ENCODE measurements at regions not wholly inside any gene's neighbourhood (a gene's known extent, or its start where the extent isn't known, plus 50 kb on each side); places are given as distances from the start of the nearest gene placed in this dataset.

DNA sequence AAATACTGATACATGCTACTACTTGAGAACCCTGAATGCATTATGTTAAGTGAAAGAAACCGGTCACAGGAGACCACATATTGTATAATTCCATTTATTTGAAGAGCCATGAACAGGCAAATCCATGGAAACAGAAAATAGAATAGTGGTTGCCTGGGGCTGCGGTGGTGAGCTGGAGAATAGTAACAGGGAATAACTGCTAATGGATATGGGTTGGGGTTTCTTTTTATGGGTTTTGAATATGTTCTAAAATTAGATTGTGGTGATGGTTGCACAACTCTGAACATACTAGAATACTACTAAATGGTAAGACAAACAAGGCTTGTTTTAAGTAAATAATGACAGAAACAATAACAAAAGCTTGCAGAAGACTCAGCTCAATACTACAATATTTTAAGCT is 293.0 kb downstream of the BTG1 start:
- H3F3A ChIP-seq (ENCODE audit: low read length, unreplicated experiment): no peaks in the 10 kb centered on the region
- no peak; the same call in 1 of the 2 replicates for ATAC-seq
- intact Hi-C loops (cut with micrococcal nuclease): no loop called here
- no peak overlapping the region for H3K4me2 ChIP-seq (ENCODE audit: low read length)
- no peaks in the 10 kb centered on the region for H3K27me3 ChIP-seq (ENCODE audit: low read length)
- H3K36me3 ChIP-seq (ENCODE audit: low read depth, low read length): no peaks in the 10 kb centered on the region
- TF ChIP-seq EZH2phosphoT487 (IDR thresholded peaks at IDR 0.05; ENCODE audit: borderline replicate concordance, low read length): no peak
- no peak for TF ChIP-seq EZH2 (IDR thresholded peaks at IDR 0.05; ENCODE audit: low read length, unreplicated experiment)
- TF ChIP-seq, protein P1, sequence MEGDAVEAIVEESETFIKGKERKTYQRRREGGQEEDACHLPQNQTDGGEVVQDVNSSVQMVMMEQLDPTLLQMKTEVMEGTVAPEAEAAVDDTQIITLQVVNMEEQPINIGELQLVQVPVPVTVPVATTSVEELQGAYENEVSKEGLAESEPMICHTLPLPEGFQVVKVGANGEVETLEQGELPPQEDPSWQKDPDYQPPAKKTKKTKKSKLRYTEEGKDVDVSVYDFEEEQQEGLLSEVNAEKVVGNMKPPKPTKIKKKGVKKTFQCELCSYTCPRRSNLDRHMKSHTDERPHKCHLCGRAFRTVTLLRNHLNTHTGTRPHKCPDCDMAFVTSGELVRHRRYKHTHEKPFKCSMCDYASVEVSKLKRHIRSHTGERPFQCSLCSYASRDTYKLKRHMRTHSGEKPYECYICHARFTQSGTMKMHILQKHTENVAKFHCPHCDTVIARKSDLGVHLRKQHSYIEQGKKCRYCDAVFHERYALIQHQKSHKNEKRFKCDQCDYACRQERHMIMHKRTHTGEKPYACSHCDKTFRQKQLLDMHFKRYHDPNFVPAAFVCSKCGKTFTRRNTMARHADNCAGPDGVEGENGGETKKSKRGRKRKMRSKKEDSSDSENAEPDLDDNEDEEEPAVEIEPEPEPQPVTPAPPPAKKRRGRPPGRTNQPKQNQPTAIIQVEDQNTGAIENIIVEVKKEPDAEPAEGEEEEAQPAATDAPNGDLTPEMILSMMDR (conservative IDR thresholded peaks at IDR 0.05; ENCODE audit: low read depth, low read length): no peak
- H3K4me1 ChIP-seq (ENCODE audit: insufficient read depth, low read length): peaks cover 8% of the 10 kb centered on the region
- H4K20me1 ChIP-seq (ENCODE audit: low read length): no peaks in the 10 kb centered on the region
- POLR2A ChIA-PET (ENCODE audit: unreplicated experiment): interaction anchor here (0.6 kb wide), 1 partner anchor 627 kb away, joined by 12 read pairs; no protein-coding TSS in a partner anchor
- no peaks in the 10 kb centered on the region for H3K9me2 ChIP-seq (replicated peaks; ENCODE audit: low read length)
- DNase-seq: peak; percentile 54
- H3K4me3 ChIP-seq (ENCODE audit: low read length): no peak overlapping the region
- H3K9me3 ChIP-seq (ENCODE audit: low read length): no peaks in the 10 kb centered on the region
- CTCF ChIA-PET: interaction anchor here (0.7 kb wide), 1 partner anchor 292 kb away, joined by 3 read pairs; no protein-coding TSS in a partner anchor
- H3K9ac ChIP-seq (ENCODE audit: low read length): no peak overlapping the region
- H3K27ac ChIP-seq (ENCODE audit: low read length): no peak overlapping the region
- H3K79me2 ChIP-seq (ENCODE audit: low read length): no peaks in the 10 kb centered on the region
- no peak overlapping the region for H2AFZ ChIP-seq (ENCODE audit: low read length)
- no TSS peak for BruUV-seq (replicated peaks)

DNA sequence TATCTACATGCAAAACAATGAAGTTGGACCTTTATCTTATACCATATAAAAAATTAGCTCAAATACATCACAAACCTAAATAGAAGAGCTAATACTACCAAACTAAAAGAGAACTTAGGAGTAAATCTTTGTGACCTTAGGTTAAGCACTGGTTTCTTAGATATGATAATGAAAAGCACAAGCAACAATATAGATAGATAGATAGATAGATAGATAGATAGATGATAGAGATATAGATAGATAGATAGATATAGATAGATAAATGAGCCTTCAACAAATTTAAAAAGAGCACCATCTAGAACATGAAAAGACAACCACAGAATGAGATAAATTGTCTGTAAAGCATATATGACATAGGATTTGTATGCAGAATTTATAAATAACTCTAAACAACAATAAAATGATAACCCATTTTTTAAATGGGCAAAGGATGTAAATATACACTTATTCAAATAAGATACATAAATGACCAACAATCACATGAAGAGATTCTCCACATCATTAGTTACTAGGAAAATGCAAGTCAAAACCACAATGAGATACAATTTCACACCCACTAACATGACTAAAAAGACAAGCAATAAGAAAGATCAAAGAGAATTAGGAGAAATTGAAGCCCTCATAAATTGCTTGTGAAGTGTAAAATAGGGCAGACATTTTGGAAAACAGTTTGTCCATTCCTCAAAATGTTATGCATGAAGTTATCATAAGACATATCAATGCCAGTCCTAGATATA is 293.7 kb downstream of the BTG1 start:
- H3K79me2 ChIP-seq (ENCODE audit: low read length): no peaks in the 10 kb centered on the region
- TF ChIP-seq EZH2phosphoT487 (IDR thresholded peaks at IDR 0.05; ENCODE audit: borderline replicate concordance, low read length): no peak
- TF ChIP-seq, protein P1 (conservative IDR thresholded peaks at IDR 0.05; ENCODE audit: low read depth, low read length): no peak
- TF ChIP-seq EZH2 (IDR thresholded peaks at IDR 0.05; ENCODE audit: low read length, unreplicated experiment): no peak
- no peak overlapping the region for H3K4me2 ChIP-seq (ENCODE audit: low read length)
- CTCF ChIA-PET: no interaction called here
- no peaks in the 10 kb centered on the region for H4K20me1 ChIP-seq (ENCODE audit: low read length)
- POLR2A ChIA-PET (ENCODE audit: unreplicated experiment): no interaction called here
- H3K4me3 ChIP-seq (ENCODE audit: low read length): no peak overlapping the region
- no peaks in the 10 kb centered on the region for H3K9me2 ChIP-seq (replicated peaks; ENCODE audit: low read length)
- H3K36me3 ChIP-seq (ENCODE audit: low read depth, low read length): no peaks in the 10 kb centered on the region
- H3K4me1 ChIP-seq (ENCODE audit: insufficient read depth, low read length): peaks cover 8% of the 10 kb centered on the region
- H3K9ac ChIP-seq (ENCODE audit: low read length): no peak overlapping the region
- H3F3A ChIP-seq (ENCODE audit: low read length, unreplicated experiment): no peaks in the 10 kb centered on the region
- DNase-seq: no peak
- BruUV-seq (replicated peaks): no TSS peak
- no peak for ATAC-seq
- no peaks in the 10 kb centered on the region for H3K9me3 ChIP-seq (ENCODE audit: low read length)
- H2AFZ ChIP-seq (ENCODE audit: low read length): no peak overlapping the region
- intact Hi-C loops (cut with micrococcal nuclease): no loop called here
- H3K27me3 ChIP-seq (ENCODE audit: low read length): no peaks in the 10 kb centered on the region
- no peak overlapping the region for H3K27ac ChIP-seq (ENCODE audit: low read length)

DNA sequence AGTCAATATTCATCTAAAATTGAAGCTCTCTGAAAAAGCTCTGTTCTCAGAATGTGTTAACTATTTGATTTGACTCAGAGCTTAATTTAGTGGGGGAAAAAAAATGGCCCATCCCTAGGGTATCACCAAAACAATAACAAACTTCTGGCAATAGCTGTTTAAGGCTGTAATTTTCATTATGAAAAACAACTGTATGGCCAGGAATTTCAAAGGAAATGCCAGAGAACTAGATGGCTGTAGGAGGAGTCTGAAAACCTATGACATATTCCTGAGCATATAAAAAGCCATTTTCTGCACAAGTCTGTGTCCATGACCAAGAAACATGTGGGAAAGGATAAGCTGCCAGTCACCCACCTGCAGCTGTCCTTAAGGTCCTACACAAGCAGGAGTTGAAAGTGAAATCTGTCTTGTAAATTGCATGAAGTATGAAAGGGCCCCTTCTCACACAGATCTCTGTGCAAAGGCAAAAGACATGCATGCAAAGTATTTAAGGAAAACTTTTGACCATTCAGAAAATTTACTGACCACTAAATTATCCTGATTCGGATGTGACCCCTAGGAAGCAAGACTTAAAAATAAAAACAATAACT is 299.1 kb downstream of the BTG1 start:
- no peak for ATAC-seq
- Histone ChIP-seq H3K9ac (ENCODE audit: low read length) (no peak overlapping the region), H3K36me3 (ENCODE audit: low read depth, low read length) (no peaks in the 10 kb centered on the region), H3K9me3 (ENCODE audit: low read length) (no peaks in the 10 kb centered on the region), H3K4me2 (ENCODE audit: low read length) (no peak overlapping the region), H3F3A (ENCODE audit: low read length, unreplicated experiment) (no peaks in the 10 kb centered on the region), H3K79me2 (ENCODE audit: low read length) (no peaks in the 10 kb centered on the region), H3K27ac (ENCODE audit: low read length) (no peak overlapping the region), H3K9me2 (replicated peaks; ENCODE audit: low read length) (no peaks in the 10 kb centered on the region), H3K27me3 (ENCODE audit: low read length) (no peaks in the 10 kb centered on the region), H3K4me3 (ENCODE audit: low read length) (no peak overlapping the region), H2AFZ (ENCODE audit: low read length) (no peak overlapping the region), H4K20me1 (ENCODE audit: low read length) (no peaks in the 10 kb centered on the region), H3K4me1 (ENCODE audit: insufficient read depth, low read length) (no peaks in the 10 kb centered on the region)
- no TSS peak for BruUV-seq (replicated peaks)
- no peak for DNase-seq
- POLR2A ChIA-PET (ENCODE audit: unreplicated experiment): no interaction called here
- TF ChIP-seq, protein P1 (conservative IDR thresholded peaks at IDR 0.05; ENCODE audit: low read depth, low read length): no peak
- TF ChIP-seq EZH2phosphoT487 (IDR thresholded peaks at IDR 0.05; ENCODE audit: borderline replicate concordance, low read length) (no peak), EZH2 (IDR thresholded peaks at IDR 0.05; ENCODE audit: low read length, unreplicated experiment) (no peak)
- intact Hi-C loops (cut with micrococcal nuclease): no loop called here
- CTCF ChIA-PET: no interaction called here

Data from PC-3 (cell line).